Muscle of arm (tissue), 1 donor: ENCODE measurements at regions not wholly inside any gene's neighbourhood (a gene's known extent, or its start where the extent isn't known, plus 50 kb on each side); places are given as distances from the start of the nearest gene placed in this dataset.

ENCODE experiments used
- DNase-seq: peaks from one replicate; pipeline ENCODE4 v3.0.0-alpha.2; 2013

- no peak for DNase-seq
Observed at GRCh38 chr11:8826139-8826786, 84.7 kb upstream of the AKIP1 start.

- DNase-seq, result no peak
Observed at GRCh38 chr11:8826901-8827560, 84.0 kb upstream of the AKIP1 start.

- DNase-seq, result no peak
Observed at GRCh38 chr11:8828046-8828445, 82.9 kb upstream of the AKIP1 start.

GRCh38 chr11:8828580-8829361 lies 82.2 kb upstream of the AKIP1 start:
- no peak for DNase-seq

- no peak for DNase-seq
Observed at GRCh38 chr11:8829556-8829955, 81.4 kb upstream of the AKIP1 start.

GRCh38 chr11:8830641-8831040 lies 80.3 kb upstream of the AKIP1 start:
- DNase-seq, result no peak

- no peak for DNase-seq
Observed at GRCh38 chr11:8831861-8832260, 79.1 kb upstream of the AKIP1 start.

GRCh38 chr11:8832571-8833260 lies 78.3 kb upstream of the AKIP1 start:
- DNase-seq, result no peak

- DNase-seq, result no peak
Observed at GRCh38 chr11:8833568-8834315, 77.2 kb upstream of the AKIP1 start.

GRCh38 chr11:8834379-8834778 lies 76.6 kb upstream of the AKIP1 start:
- no peak for DNase-seq

- no peak for DNase-seq
Observed at GRCh38 chr11:8838248-8838647, 72.7 kb upstream of the AKIP1 start.

GRCh38 chr11:8839306-8839956 lies 71.6 kb upstream of the AKIP1 start:
- DNase-seq, result no peak

- DNase-seq, result peak; percentile 26
Observed at GRCh38 chr11:8839957-8840945, 70.7 kb upstream of the AKIP1 start.

- no peak for DNase-seq
Observed at GRCh38 chr11:8841899-8842298, 69.1 kb upstream of the AKIP1 start.

- DNase-seq, result no peak
Observed at GRCh38 chr11:8858808-8859207, 52.2 kb upstream of the AKIP1 start.
